Sigmoid colon (tissue), 3 donors: ENCODE measurements at regions not wholly inside any gene's neighbourhood (a gene's known extent, or its start where the extent isn't known, plus 50 kb on each side); places are given as distances from the start of the nearest gene placed in this dataset.

ENCODE experiments used
- CTCF ChIP-seq, 4 experiments: fragments of 450-650 bp in 3 of 4; fragments of 200-600 bp in 1 of 4; IDR thresholded peaks; one replicate each; pipeline ENCODE4 v1.5.1; 2016 to 2019; ENCODE audit warnings: antibody characterized with exemption in 4 of 4, mild to moderate bottlenecking in 3 of 4, moderate library complexity in 2 of 4
- POLR2A ChIP-seq, 2 donors: fragments of 450-650 bp; IDR thresholded peaks; one replicate each; pipeline ENCODE4 v1.6.1; 2016; ENCODE audit warnings: antibody characterized with exemption in 2 of 2, mild to moderate bottlenecking in 2 of 2, moderate library complexity in 2 of 2

DNA sequence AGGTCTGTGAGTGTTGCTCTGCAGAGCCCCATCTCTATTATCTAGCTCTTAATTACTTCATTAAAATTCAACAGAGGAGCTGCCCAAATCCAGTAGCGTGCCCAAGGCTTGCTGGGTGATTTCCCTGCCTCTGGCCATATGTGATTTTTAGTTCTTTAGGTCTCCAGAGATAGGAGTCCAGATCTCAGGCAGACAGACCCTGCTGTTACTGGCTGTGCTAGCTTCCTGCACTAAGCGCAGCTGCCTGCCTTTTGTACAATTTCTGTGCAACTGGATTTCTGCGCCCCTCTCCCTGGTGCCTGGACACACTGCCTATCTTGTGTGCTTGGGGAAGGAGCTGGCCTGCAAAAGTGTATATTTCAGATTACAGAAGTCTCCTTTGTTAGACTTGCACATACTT lies 136.5 kb downstream of the TDRD15 start:
- no peak for TF ChIP-seq CTCF (IDR thresholded peaks at IDR 0.05)
- no peak for TF ChIP-seq POLR2A (IDR thresholded peaks at IDR 0.05)
